Sigmoid colon (tissue), 4 donors: ENCODE measurements at regions not wholly inside any gene's neighbourhood (a gene's known extent, or its start where the extent isn't known, plus 50 kb on each side); places are given as distances from the start of the nearest gene placed in this dataset.

Experiments
- EP300 ChIP-seq, 4 donors: sonication (generic); formaldehyde crosslinking; IDR thresholded peaks; one replicate each; pipeline ENCODE4 v1.6.1; 2017; ENCODE audit warnings: antibody characterized with exemption in 4 of 4
- POLR2A ChIP-seq, 2 donors: fragments of 450-650 bp; IDR thresholded peaks; one replicate each; pipeline ENCODE4 v1.6.1; 2016; ENCODE audit warnings: antibody characterized with exemption in 2 of 2, mild to moderate bottlenecking in 2 of 2, moderate library complexity in 2 of 2
- POLR2AphosphoS5 ChIP-seq, 4 donors: sonication (generic); formaldehyde crosslinking; IDR thresholded peaks; one replicate each; pipeline ENCODE4 v1.6.1; 2017; ENCODE audit warnings: antibody characterized with exemption in 4 of 4
- TF ChIP-seq, protein P1 (sequence below), 4 experiments: fragments of 450-650 bp in 3 of 4; fragments of 200-600 bp in 1 of 4; IDR thresholded peaks; one replicate each; pipeline ENCODE4 v1.5.1; 2016 to 2019; ENCODE audit warnings: antibody characterized with exemption in 4 of 4, mild to moderate bottlenecking in 3 of 4, moderate library complexity in 2 of 4

DNA sequence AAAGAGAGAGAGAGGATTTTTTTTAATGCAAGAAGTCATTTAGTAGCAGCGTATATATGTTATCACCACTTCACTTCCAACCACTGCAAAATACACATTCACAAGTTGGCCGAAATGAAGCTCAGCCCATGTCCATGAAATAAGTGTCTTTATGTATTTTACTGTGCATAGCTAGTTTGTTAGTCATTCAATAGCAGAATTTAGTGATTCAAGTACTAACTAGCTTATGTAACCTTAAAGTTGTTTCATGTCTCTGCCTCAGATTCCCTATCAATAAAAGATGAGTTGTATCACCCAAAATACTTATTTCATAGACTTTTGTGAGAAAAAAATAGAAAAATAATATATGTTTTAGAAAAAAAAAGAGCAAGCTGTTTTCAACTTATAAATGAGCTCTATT lies 153.7 kb upstream of the PRDM1 start:
- TF ChIP-seq, protein P1, sequence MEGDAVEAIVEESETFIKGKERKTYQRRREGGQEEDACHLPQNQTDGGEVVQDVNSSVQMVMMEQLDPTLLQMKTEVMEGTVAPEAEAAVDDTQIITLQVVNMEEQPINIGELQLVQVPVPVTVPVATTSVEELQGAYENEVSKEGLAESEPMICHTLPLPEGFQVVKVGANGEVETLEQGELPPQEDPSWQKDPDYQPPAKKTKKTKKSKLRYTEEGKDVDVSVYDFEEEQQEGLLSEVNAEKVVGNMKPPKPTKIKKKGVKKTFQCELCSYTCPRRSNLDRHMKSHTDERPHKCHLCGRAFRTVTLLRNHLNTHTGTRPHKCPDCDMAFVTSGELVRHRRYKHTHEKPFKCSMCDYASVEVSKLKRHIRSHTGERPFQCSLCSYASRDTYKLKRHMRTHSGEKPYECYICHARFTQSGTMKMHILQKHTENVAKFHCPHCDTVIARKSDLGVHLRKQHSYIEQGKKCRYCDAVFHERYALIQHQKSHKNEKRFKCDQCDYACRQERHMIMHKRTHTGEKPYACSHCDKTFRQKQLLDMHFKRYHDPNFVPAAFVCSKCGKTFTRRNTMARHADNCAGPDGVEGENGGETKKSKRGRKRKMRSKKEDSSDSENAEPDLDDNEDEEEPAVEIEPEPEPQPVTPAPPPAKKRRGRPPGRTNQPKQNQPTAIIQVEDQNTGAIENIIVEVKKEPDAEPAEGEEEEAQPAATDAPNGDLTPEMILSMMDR (IDR thresholded peaks at IDR 0.05), result no peak
- no peak for TF ChIP-seq POLR2AphosphoS5 (IDR thresholded peaks at IDR 0.05)
- TF ChIP-seq POLR2A (IDR thresholded peaks at IDR 0.05), result no peak
- no peak for TF ChIP-seq EP300 (IDR thresholded peaks at IDR 0.05)
